C4-2B (cell line): ENCODE measurements at regions not wholly inside any gene's neighbourhood (a gene's known extent, or its start where the extent isn't known, plus 50 kb on each side); places are given as distances from the start of the nearest gene placed in this dataset.

ENCODE experiments used
- H3K27ac ChIP-seq: fragments of 450-650 bp; 2 replicates; pipeline ENCODE4 v1.5.1; 2017
- CTCF ChIP-seq: fragments of 450-650 bp; conservative IDR thresholded peaks from 2 replicates; pipeline ENCODE4 v1.5.1; 2017; ENCODE audit warnings: mild to moderate bottlenecking
- ZFX ChIP-seq: fragments of 450-650 bp; IDR thresholded peaks from 2 replicates; pipeline ENCODE4 v1.6.1; 2017

- TF ChIP-seq CTCF (no peak), ZFX (no peak)
- no peak overlapping the region for H3K27ac ChIP-seq
These were observed 218.9 kb downstream of the MID1IP1 start for GRCh38 chrX:39020051-39020669.

- TF ChIP-seq CTCF: no peak
- TF ChIP-seq ZFX: no peak
- H3K27ac ChIP-seq: no peak overlapping the region
These were observed 220.8 kb downstream of the MID1IP1 start for GRCh38 chrX:39022106-39022505.

- TF ChIP-seq CTCF (no peak), ZFX (no peak)
- H3K27ac ChIP-seq: no peak overlapping the region
These were observed 228.0 kb downstream of the MID1IP1 start for GRCh38 chrX:39029221-39029620.

DNA sequence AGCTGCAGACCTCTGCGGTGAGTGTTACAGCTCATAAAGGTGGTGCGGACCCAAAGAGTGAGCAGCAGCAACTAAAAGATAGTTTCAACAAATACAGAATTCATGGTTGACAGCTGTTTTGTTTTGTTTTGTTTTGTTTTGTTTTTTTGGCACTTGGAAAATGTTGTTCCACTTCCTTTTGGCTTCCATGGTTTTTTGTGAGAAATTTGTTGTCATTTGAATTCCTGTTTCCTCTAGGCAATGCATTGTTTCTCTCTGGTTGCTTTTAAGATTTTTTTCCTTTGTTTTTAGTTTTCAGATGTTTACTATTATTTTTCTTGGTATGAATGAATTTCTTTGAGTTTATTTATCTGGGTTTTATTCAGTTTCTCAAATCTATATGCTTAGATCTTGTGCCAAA is 229.4 kb downstream of the MID1IP1 start:
- no peak overlapping the region for H3K27ac ChIP-seq
- no peak for TF ChIP-seq CTCF
- TF ChIP-seq ZFX: no peak

DNA sequence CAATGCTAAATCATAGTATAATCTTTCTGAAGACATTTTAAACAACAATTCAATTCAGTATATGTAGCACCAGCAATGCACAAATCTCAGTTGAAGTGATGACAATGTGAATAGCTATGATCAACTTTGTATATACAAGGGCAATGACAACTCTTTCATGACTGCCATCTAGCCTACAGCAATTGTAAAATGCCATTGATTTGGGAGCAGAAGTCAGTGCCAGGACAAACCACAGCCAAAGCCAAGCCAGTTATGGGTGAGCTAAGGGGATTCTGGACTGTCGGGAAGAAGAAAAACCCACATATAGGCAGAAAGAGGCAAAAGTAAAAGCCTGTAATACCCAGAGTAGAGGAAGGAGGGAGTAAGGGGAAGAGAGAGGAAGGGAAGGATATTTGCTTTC is 238.6 kb downstream of the MID1IP1 start:
- H3K27ac ChIP-seq: no peak overlapping the region
- TF ChIP-seq CTCF (no peak), ZFX (no peak)

DNA sequence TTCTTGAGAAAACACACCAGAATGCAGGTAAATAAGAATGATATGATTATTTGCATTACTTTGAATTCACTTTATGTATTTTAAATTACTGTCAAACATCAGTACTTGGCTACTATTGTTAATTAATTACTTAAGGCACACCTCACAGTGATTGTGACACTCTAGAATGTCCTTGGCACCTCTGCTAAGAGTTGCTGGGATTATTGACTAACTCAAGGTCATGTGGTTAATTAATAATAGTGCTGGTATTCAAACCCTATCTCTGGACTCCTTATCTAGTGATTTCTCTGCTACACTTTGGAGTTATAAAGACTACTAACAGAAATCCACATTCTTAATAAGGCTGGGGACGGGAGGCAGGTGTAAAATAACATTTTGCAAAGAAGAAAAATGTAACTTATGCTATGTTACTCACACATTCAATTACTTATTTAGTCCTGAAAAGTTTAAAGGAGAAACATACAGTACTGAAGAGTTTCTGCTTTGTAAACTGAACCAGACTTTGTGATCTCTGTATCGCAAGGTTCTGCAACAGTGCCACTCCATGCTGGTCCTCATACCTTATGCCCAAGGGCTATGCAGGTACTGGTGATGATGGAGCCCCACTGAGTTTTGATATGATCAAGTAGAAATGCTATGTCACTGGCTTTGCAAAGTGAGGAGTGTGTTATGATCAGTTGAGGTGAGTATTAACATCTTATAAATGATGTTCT is 242.7 kb downstream of the MID1IP1 start:
- TF ChIP-seq CTCF (no peak), ZFX (no peak)

GRCh38 chrX:39047174-39047573 is 245.9 kb downstream of the MID1IP1 start:
- no peak for TF ChIP-seq CTCF
- TF ChIP-seq ZFX: no peak
- H3K27ac ChIP-seq: no peak overlapping the region

More for the DNA sequence above, 242.7 kb downstream of the MID1IP1 start:
- H3K27ac ChIP-seq: no peak overlapping the region
